Fibroblast of lung (primary cell): ENCODE measurements at regions not wholly inside any gene's neighbourhood (a gene's known extent, or its start where the extent isn't known, plus 50 kb on each side); places are given as distances from the start of the nearest gene placed in this dataset.

ENCODE experiments used
- CTCF ChIP-seq, 2 donors: IDR thresholded peaks in 1 of 2; conservative IDR thresholded peaks in 1 of 2; 1 replicate in 1 of 2; 2 replicates in 1 of 2; pipeline ENCODE4 v1.5.1; 2011 to 2012; ENCODE audit warnings: low read length in 2 of 2, control low read depth in 1 of 2, inconsistent platforms in 1 of 2, low read depth in 1 of 2, mild to moderate bottlenecking in 1 of 2
- EZH2 ChIP-seq: IDR thresholded peaks from 2 replicates; pipeline ENCODE4 v1.5.1; 2012; ENCODE audit warnings: low read length, control low read depth, mild to moderate bottlenecking; ENCODE audit errors: missing control alignments

- TF ChIP-seq CTCF (conservative IDR thresholded peaks at IDR 0.05 in 1 of 2, IDR thresholded peaks at IDR 0.05 in 1 of 2; ENCODE audit: low read depth in 1 of 2, low read length in 2 of 2) (no peak), EZH2 (no peak)
Observed at GRCh38 chr11:96481771-96482170, 92.0 kb downstream of the JRKL start.
